ENCODE measurements at regions not wholly inside any gene's neighbourhood (a gene's known extent, or its start where the extent isn't known, plus 50 kb on each side); places are given as distances from the start of the nearest gene placed in this dataset.
"Not testable (repeated sequence)": the region's sequence is repeated elsewhere in the genome, so short reads cannot be mapped to it uniquely, and the experiment has no call there.

DNA sequence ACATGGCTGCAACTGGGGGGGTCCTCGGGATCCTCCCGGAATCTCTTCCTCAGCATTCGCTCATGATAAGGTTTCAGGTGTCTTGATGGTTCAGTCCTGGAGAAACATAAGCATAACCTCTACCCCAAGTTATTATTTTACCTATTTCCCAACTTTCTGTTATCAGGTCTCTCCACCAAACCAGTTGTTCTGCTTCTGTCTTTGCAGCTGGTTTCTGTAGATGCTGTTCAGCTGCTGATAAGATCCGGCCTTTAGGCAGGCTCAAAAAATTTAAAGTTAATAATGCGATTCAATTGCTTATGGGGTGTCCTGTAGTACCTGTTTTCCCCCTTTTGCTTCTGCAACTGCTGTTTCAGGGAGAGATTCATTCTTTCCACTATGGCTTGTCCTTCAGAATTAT lies 55.6 kb upstream of the LPCAT1 start:
- not testable (repeated sequence) for DNase-seq

DNA sequence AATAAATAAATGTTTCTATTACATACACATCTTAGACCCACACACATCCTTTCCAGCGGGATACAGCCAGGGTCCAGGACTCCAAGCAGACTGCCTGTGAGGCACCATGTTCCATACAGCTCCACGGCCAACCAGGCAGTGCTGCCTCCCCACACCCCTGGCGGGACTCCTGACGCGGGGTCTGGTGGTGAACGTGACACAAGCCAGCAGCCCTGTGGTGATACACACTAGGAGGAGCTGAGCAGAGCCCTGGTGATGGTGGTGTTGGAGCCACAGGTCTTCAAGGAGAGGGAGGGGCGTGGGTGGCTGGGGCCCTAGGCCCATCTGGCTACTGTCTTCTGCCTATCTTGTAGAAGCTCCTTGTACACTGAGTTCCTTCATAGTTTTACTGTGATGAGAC lies 53.1 kb upstream of the LPCAT1 start:
- not testable (repeated sequence) for DNase-seq

DNA sequence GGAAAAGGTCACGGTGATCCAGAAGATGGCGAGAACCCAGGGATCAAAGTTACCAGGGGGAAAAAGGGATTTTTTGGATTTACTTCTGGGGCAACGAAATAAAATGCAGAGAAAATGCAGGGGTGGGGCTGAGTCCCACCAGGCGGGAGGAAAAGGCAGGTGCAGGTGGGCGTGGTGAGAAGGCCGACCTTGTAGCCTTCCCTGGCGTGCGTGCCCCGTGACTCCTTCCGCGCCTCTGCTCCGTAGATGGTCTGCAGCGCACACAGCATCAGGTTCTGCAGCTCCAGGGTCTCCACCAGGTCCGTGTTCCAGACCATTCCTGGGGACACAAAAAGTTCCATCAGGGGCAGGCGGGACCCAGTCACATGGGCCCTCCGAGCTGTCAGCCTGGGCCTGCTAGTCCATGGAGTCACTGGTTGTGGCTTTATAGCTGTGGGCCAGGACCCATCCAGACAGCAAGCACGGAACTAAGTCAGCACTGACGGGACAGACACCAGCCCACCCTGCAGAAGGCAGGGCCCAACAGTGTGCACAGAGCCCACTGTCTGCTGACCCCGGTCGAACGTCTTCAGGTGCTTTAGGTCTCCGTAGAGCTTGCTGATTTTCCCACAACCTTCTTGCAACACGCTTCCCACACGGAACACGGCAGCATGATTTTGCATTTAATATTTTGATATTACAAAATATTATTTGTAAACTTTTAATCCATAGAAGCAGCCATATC lies 52.4 kb upstream of the LPCAT1 start:
- DNase-seq: not testable (repeated sequence)

DNA sequence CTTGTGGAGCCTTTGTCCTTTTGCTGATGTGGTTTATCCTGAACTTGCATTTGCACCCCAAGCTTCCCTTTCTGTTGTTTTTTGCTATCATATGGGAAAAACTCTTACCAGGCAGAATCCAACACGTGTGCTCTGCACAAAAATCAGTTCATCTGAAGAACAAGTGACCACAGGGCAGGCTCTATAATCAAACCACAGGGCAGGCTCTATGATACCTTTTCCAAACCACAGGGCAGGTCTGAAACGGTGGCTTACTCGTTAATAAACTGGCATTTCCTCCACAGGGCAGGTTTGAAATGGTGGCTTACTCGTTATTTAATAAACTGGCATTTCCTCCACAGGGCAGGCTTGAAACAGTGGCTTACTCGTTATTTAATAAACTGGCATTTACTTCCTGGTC lies 51.7 kb upstream of the LPCAT1 start:
- peak in 2 of 4 experiments; percentile 36 to 45 for DNase-seq

DNA sequence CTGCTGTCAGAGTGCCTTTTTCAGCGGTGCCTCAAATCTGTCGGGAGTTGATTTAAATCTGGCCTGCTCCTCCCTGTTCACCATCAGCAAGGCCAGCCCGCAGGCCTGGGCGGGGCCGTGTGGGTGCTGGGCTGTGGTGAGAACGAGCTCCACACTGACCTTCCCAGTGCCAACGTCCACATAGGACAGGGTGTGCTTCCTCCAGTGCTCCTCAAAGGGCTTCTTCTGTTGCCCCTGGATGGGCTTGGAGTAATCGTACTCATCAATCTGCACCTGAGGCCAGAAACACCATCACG lies 50.2 kb upstream of the LPCAT1 start:
- not testable (repeated sequence) for DNase-seq

DNA sequence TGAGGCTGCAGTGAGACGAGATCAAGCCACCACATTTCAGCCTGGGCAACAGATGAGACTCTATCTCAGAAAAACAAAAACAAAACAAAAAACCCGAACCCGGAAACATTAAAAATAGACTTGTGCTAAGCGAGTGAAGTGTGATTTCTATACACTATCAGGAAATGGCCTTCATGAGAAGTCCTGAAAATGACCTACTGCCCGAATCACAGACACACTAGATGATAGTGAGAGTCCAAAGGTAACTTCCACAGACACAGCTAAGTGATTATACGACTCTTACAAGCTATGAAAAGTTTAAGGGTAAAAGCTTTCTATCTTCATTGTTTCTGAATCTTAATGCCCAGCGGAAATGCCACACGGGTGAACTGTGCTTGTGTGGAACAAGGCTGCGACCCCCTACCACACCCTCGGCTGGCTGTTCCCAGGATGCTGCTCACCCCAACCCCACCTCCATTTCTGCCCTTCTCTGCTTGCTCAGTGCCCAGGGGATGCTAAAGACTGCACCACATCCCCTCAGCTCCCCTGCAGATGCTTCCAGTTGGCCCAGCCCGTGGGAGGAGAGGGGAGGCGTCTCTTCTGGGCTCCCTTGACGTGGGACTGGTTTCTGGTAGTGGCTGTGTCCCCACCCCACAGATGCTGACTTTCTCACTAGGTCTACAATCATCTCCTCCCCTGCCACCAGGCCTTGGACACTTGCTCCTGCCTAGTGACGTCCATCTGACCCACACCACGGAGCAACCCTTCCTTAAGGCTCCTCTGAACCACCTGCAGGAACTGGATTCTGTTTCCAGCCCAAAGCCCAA lies 49.7 kb upstream of the LPCAT1 start:
- DNase-seq: not testable (repeated sequence)

Measured in suppressor macrophage (primary cell).